ENCODE measurements at regions not wholly inside any gene's neighbourhood (a gene's known extent, or its start where the extent isn't known, plus 50 kb on each side); places are given as distances from the start of the nearest gene placed in this dataset.

- H3K4me3 Mint-ChIP-seq (ENCODE audit: unreplicated experiment) = no peak overlapping the region
- H3K36me3 Mint-ChIP-seq (ENCODE audit: low read depth, unreplicated experiment) = no peaks in the 10 kb centered on the region
- no peak for TF ChIP-seq CTCF (IDR thresholded peaks at IDR 0.05; ENCODE audit: unreplicated experiment)
- no peak overlapping the region for H3K27ac Mint-ChIP-seq (ENCODE audit: unreplicated experiment)
- no peak for DNase-seq (ENCODE audit: low spot score)
- no peaks in the 10 kb centered on the region for H3K4me1 Mint-ChIP-seq (ENCODE audit: unreplicated experiment)
- H3K27me3 Mint-ChIP-seq (ENCODE audit: unreplicated experiment) = peaks cover 5% of the 10 kb centered on the region
- H3K9me3 Mint-ChIP-seq (ENCODE audit: unreplicated experiment) = peaks cover 25% of the 10 kb centered on the region
These were observed 489.2 kb upstream of the CNTN4 start for GRCh38 chr3:1609416-1609815.

GRCh38 chr3:1611824-1612223, 486.8 kb upstream of the CNTN4 start:
- Mint-ChIP-seq H3K4me1 (ENCODE audit: unreplicated experiment) (no peaks in the 10 kb centered on the region), H3K9me3 (ENCODE audit: unreplicated experiment) (peaks cover 19% of the 10 kb centered on the region), H3K27me3 (ENCODE audit: unreplicated experiment) (peaks cover 4% of the 10 kb centered on the region), H3K36me3 (ENCODE audit: low read depth, unreplicated experiment) (no peaks in the 10 kb centered on the region), H3K4me3 (ENCODE audit: unreplicated experiment) (no peak overlapping the region), H3K27ac (ENCODE audit: unreplicated experiment) (no peak overlapping the region)
- no peak for DNase-seq (ENCODE audit: low spot score)
- no peak for TF ChIP-seq CTCF (IDR thresholded peaks at IDR 0.05; ENCODE audit: unreplicated experiment)

GRCh38 chr3:1613962-1614361, 484.7 kb upstream of the CNTN4 start:
- TF ChIP-seq CTCF (IDR thresholded peaks at IDR 0.05; ENCODE audit: unreplicated experiment) = no peak
- H3K4me3 Mint-ChIP-seq (ENCODE audit: unreplicated experiment) = no peak overlapping the region
- H3K4me1 Mint-ChIP-seq (ENCODE audit: unreplicated experiment) = no peaks in the 10 kb centered on the region
- H3K9me3 Mint-ChIP-seq (ENCODE audit: unreplicated experiment) = peaks cover 19% of the 10 kb centered on the region
- H3K36me3 Mint-ChIP-seq (ENCODE audit: low read depth, unreplicated experiment) = no peaks in the 10 kb centered on the region
- no peak for DNase-seq (ENCODE audit: low spot score)
- no peak overlapping the region for H3K27ac Mint-ChIP-seq (ENCODE audit: unreplicated experiment)
- no peaks in the 10 kb centered on the region for H3K27me3 Mint-ChIP-seq (ENCODE audit: unreplicated experiment)

GRCh38 chr3:1616744-1617143, 481.9 kb upstream of the CNTN4 start:
- H3K27me3 Mint-ChIP-seq (ENCODE audit: unreplicated experiment) = no peaks in the 10 kb centered on the region
- no peak overlapping the region for H3K27ac Mint-ChIP-seq (ENCODE audit: unreplicated experiment)
- no peaks in the 10 kb centered on the region for H3K4me1 Mint-ChIP-seq (ENCODE audit: unreplicated experiment)
- DNase-seq (ENCODE audit: low spot score) = no peak
- TF ChIP-seq CTCF (IDR thresholded peaks at IDR 0.05; ENCODE audit: unreplicated experiment) = no peak
- peaks cover 21% of the 10 kb centered on the region for H3K9me3 Mint-ChIP-seq (ENCODE audit: unreplicated experiment)
- H3K4me3 Mint-ChIP-seq (ENCODE audit: unreplicated experiment) = no peak overlapping the region
- no peaks in the 10 kb centered on the region for H3K36me3 Mint-ChIP-seq (ENCODE audit: low read depth, unreplicated experiment)

GRCh38 chr3:1623896-1624295, 474.8 kb upstream of the CNTN4 start:
- no peak for DNase-seq (ENCODE audit: low spot score)
- no peak for TF ChIP-seq CTCF (IDR thresholded peaks at IDR 0.05; ENCODE audit: unreplicated experiment)
- Mint-ChIP-seq H3K27ac (ENCODE audit: unreplicated experiment) (no peak overlapping the region), H3K4me3 (ENCODE audit: unreplicated experiment) (no peak overlapping the region), H3K4me1 (ENCODE audit: unreplicated experiment) (no peaks in the 10 kb centered on the region), H3K36me3 (ENCODE audit: low read depth, unreplicated experiment) (no peaks in the 10 kb centered on the region), H3K9me3 (ENCODE audit: unreplicated experiment) (peaks cover 5% of the 10 kb centered on the region), H3K27me3 (ENCODE audit: unreplicated experiment) (no peaks in the 10 kb centered on the region)

All from endothelial cell (in vitro differentiated cells).